K562 (cell line): ENCODE measurements at regions not wholly inside any gene's neighbourhood (a gene's known extent, or its start where the extent isn't known, plus 50 kb on each side); places are given as distances from the start of the nearest gene placed in this dataset.

ENCODE experiments used
- ATAC-seq: fragments of 200-7000 bp; cut with Tn5 transposase; 3 replicates; pipeline ENCODE4 v1.9.1; 2020; ENCODE audit warnings: moderate library complexity
- BruUV-seq: library from RNA; stranded (reverse); fragments of 400-500 nt; replicated peaks from 2 replicates; lab custom pipeline; 2021; lab: Mats Ljungman, UMichigan
- CTCF ChIA-PET: fragments of 300-600 bp; formaldehyde crosslinking; extraction: SDS; loops from one replicate; lab custom pipeline; 2021; ENCODE audit warnings: low intra/inter-chr PET ratio; lab: Yijun Ruan, JAX
- POLR2A ChIA-PET: fragments of 300-600, 350-650 bp; sonication (Branson Sonifier 250); formaldehyde crosslinking; extraction: SDS; loops from one replicate; lab custom pipeline; 2021; ENCODE audit warnings: antibody characterized with exemption, inconsistent platforms; lab: Yijun Ruan, JAX
- DNase-seq, 4 experiments: peaks; one replicate each; pipeline versions ENCODE4 v3.0.0 to v3.0.0-alpha.2; 2011 to 2018; ENCODE audit warnings: low spot score in 3 of 4, mixed read lengths in 3 of 4; ENCODE audit errors: extremely low read depth in 1 of 4
- FAIRE-seq: peaks from 2 replicates; lab custom pipeline; 2011; peaks lifted over from hg19 to GRCh38; lab: Jason Lieb, UNC
- H2AFZ ChIP-seq: 2 replicates; pipeline ENCODE4 v1.6.0; 2011; ENCODE audit warnings: low read depth, low read length, control low read depth, inconsistent platforms
- H3K27ac ChIP-seq: fragments of 200-600 bp; 3 replicates; pipeline ENCODE4 v1.8.0; 2011; ENCODE audit warnings: low read depth, mild to moderate bottlenecking, control low read depth, inconsistent platforms, low read length, moderate library complexity, mixed read lengths; ENCODE audit errors: extremely low read depth
- H3K27me3 ChIP-seq, 2 experiments: fragments of 300-600 bp in 1 of 2; 2 replicates in 1 of 2; 3 replicates in 1 of 2; pipeline versions ENCODE4 v1.6.0 to v1.8.0; 2011; ENCODE audit warnings: inconsistent platforms in 2 of 2, low read length in 2 of 2, mild to moderate bottlenecking in 1 of 2, mixed read lengths in 1 of 2, moderate library complexity in 1 of 2; ENCODE audit not compliant: control insufficient read depth in 2 of 2, insufficient read depth in 2 of 2
- H3K36me3 ChIP-seq: fragments of 300-600 bp; 3 replicates; pipeline ENCODE4 v1.8.0; 2011; ENCODE audit warnings: mild to moderate bottlenecking, low read length, inconsistent platforms; ENCODE audit not compliant: control insufficient read depth, insufficient read depth
- H3K4me1 ChIP-seq, 2 experiments: fragments of 200-600 bp in 1 of 2; replicated peaks in 1 of 2; 2 replicates in 1 of 2; 3 replicates in 1 of 2; pipeline versions ENCODE4 v1.5.1 to v1.8.0; 2011; ENCODE audit warnings: inconsistent platforms in 2 of 2, low read length in 2 of 2, mild to moderate bottlenecking in 1 of 2, mixed read lengths in 1 of 2, moderate library complexity in 1 of 2; ENCODE audit not compliant: control insufficient read depth in 2 of 2, insufficient read depth in 2 of 2
- H3K4me2 ChIP-seq: 2 replicates; pipeline ENCODE4 v1.6.1; 2011; ENCODE audit warnings: low read length, control low read depth, inconsistent platforms, mixed read lengths; ENCODE audit not compliant: insufficient read depth
- H3K4me3 ChIP-seq: fragments of 200-600 bp; sonication (generic), shearing (Covaris generic); 2 replicates; pipeline ENCODE4 v1.5.1; 2016; ENCODE audit warnings: control low read depth, inconsistent platforms
- H3K79me2 ChIP-seq: fragments of 200-600 bp; 3 replicates; pipeline ENCODE4 v1.8.0; 2011; ENCODE audit warnings: low read length, inconsistent platforms; ENCODE audit not compliant: control insufficient read depth, insufficient read depth
- H3K9ac ChIP-seq, 2 experiments: 2 replicates each; pipeline versions ENCODE4 v1.6.0 to v1.6.1; 2011; ENCODE audit warnings: low read depth in 2 of 2, low read length in 2 of 2, control low read depth in 1 of 2, inconsistent platforms in 1 of 2, mild to moderate bottlenecking in 1 of 2, mixed read lengths in 1 of 2; ENCODE audit not compliant: insufficient read depth in 1 of 2
- H3K9me1 ChIP-seq: one replicate; pipeline ENCODE4 v1.6.0; 2011; ENCODE audit warnings: inconsistent platforms, mild to moderate bottlenecking, low read length, moderate library complexity; ENCODE audit not compliant: control insufficient read depth, insufficient read depth
- H3K9me3 ChIP-seq: replicated peaks from 2 replicates; pipeline ENCODE4 v1.5.1; 2011; ENCODE audit warnings: low read depth, low read length, inconsistent platforms; ENCODE audit not compliant: control insufficient read depth, insufficient read depth
- H4K20me1 ChIP-seq: replicated peaks from 2 replicates; pipeline ENCODE4 v1.6.1; 2011; ENCODE audit warnings: low read length, inconsistent platforms, mixed read lengths; ENCODE audit not compliant: control insufficient read depth, insufficient read depth
- CBFA2T2 ChIP-seq: fragments of 450-650 bp; conservative IDR thresholded peaks from 2 replicates; pipeline ENCODE4 v1.6.1; 2017; ENCODE audit warnings: mild to moderate bottlenecking
- CBX2 ChIP-seq: fragments of 200-600 bp; sonication (generic); IDR thresholded peaks from one replicate; pipeline ENCODE4 v1.6.1; 2012; ENCODE audit warnings: mild to moderate bottlenecking, low read length, inconsistent platforms; ENCODE audit not compliant: insufficient read depth, poor library complexity, severe bottlenecking
- CTCF ChIP-seq, 3 experiments: IDR thresholded peaks in 2 of 3; conservative IDR thresholded peaks in 1 of 3; 2 replicates each; pipeline ENCODE4 v1.5.1; 2011 to 2012; ENCODE audit warnings: low read length in 3 of 3, mild to moderate bottlenecking in 3 of 3, control low read depth in 2 of 3, improper control_type of control experiment in 1 of 3, inconsistent platforms in 1 of 3, low read depth in 1 of 3, mixed read lengths in 1 of 3, moderate library complexity in 1 of 3; ENCODE audit not compliant: insufficient read depth in 2 of 3
- EGR1 ChIP-seq: fragments of 450-650 bp; conservative IDR thresholded peaks from 2 replicates; pipeline ENCODE4 v1.6.1; 2017; ENCODE audit warnings: mild to moderate bottlenecking
- EHMT2 ChIP-seq: fragments of 450-650 bp; IDR thresholded peaks from 2 replicates; pipeline ENCODE4 v1.6.1; 2018; ENCODE audit warnings: antibody characterized with exemption
- FOXJ2 ChIP-seq: fragments of 200-800 bp; sonication (Bioruptor generic); IDR thresholded peaks from 2 replicates; pipeline ENCODE4 v1.6.1; 2016; ENCODE audit warnings: missing genetic modification characterization, missing compliant biosample characterization
- MCM5 ChIP-seq: fragments of 450-650 bp; IDR thresholded peaks from 2 replicates; pipeline ENCODE4 v1.6.1; 2016; ENCODE audit warnings: low read depth
- MITF ChIP-seq: IDR thresholded peaks from 2 replicates; pipeline ENCODE4 v1.6.1; 2014; ENCODE audit warnings: antibody characterized with exemption
- NCOA1 ChIP-seq: fragments of 450-650 bp; IDR thresholded peaks from 2 replicates; pipeline ENCODE4 v1.6.1; 2016; ENCODE audit warnings: low read depth
- ZBTB9 ChIP-seq: fragments of 450-650 bp; formaldehyde crosslinking; IDR thresholded peaks from 2 replicates; pipeline ENCODE4 v1.4.0; 2020; ENCODE audit warnings: mild to moderate bottlenecking, moderate library complexity
- ZFPM2 ChIP-seq: fragments of 250-450 bp; sonication (Bioruptor Pico); IDR thresholded peaks from 2 replicates; pipeline ENCODE4 v1.5.1; 2022; ENCODE audit warnings: mild to moderate bottlenecking
- ZSCAN32 ChIP-seq: fragments of 450-650 bp; formaldehyde crosslinking; IDR thresholded peaks from 2 replicates; pipeline ENCODE4 v1.4.0; 2020; ENCODE audit warnings: mild to moderate bottlenecking, moderate library complexity
- WGBS: fragments of 100-300 bp; shearing (Covaris generic); methylation state at CpG from one replicate; pipeline ENCODE4 v1.1.6; 2016; ENCODE audit warnings: low coverage, mixed read lengths; ENCODE audit not compliant: insufficient coverage; ENCODE audit errors: missing lambda C conversion rate; 5-methylcytosine and 5-hydroxymethylcytosine counted together
- in situ Hi-C: fragments of 300-500 bp; cut with MboI; formaldehyde crosslinking; loops from 4 replicates; pipeline ENCODE4 v1.15.0; 2018; ENCODE audit warnings: inconsistent platforms, mixed read lengths
- intact Hi-C: fragments of 100-400 bp; cut with micrococcal nuclease; formaldehyde crosslinking; loops from 2 replicates; pipeline ENCODE4 v1.14.2; 2022

- Histone ChIP-seq H3K9ac (no peak overlapping the region), H3K4me2 (no peak overlapping the region), H3K9me3 (no peaks in the 10 kb centered on the region), H4K20me1 (no peaks in the 10 kb centered on the region), H3K27ac (no peak overlapping the region), H3K27me3 (no peaks in the 10 kb centered on the region), H3K79me2 (no peaks in the 10 kb centered on the region), H2AFZ (no peak overlapping the region), H3K36me3 (no peaks in the 10 kb centered on the region), H3K4me3 (no peak overlapping the region), H3K4me1 (no peaks in the 10 kb centered on the region), H3K9me1 (no peaks in the 10 kb centered on the region)
- CTCF ChIA-PET = no interaction called here
- TF ChIP-seq MITF (no peak), FOXJ2 (tag) (no peak), CBX2 (no peak), EHMT2 (no peak), ZFPM2 (no peak), CBFA2T2 (no peak), CTCF (IDR thresholded peaks at IDR 0.05 in 2 of 3, conservative IDR thresholded peaks at IDR 0.05 in 1 of 3; ENCODE audit: insufficient read depth in 2 of 3, low read depth in 1 of 3, low read length in 3 of 3) (no peak), EGR1 (no peak), NCOA1 (no peak), ZSCAN32 (no peak), MCM5 (no peak), ZBTB9 (CRISPR knock-in tag) (no peak)
- BruUV-seq = no TSS peak
- intact Hi-C loops = no loop called here
- in situ Hi-C loops = no loop called here
- no peak for FAIRE-seq
- POLR2A ChIA-PET = interaction anchor here (0.6 kb wide), 1 partner anchor 1531 kb away, joined by 4 read pairs; no protein-coding TSS in a partner anchor
- WGBS = 0% methylated on average over 2 of the region's 2 CpGs
- ATAC-seq = no peak
- DNase-seq = no peak
These were observed 75.4 kb upstream of the LPAR1 start for GRCh38 chr9:111113712-111114111.
